ENCODE measurements at regions not wholly inside any gene's neighbourhood (a gene's known extent, or its start where the extent isn't known, plus 50 kb on each side); places are given as distances from the start of the nearest gene placed in this dataset.

DNA sequence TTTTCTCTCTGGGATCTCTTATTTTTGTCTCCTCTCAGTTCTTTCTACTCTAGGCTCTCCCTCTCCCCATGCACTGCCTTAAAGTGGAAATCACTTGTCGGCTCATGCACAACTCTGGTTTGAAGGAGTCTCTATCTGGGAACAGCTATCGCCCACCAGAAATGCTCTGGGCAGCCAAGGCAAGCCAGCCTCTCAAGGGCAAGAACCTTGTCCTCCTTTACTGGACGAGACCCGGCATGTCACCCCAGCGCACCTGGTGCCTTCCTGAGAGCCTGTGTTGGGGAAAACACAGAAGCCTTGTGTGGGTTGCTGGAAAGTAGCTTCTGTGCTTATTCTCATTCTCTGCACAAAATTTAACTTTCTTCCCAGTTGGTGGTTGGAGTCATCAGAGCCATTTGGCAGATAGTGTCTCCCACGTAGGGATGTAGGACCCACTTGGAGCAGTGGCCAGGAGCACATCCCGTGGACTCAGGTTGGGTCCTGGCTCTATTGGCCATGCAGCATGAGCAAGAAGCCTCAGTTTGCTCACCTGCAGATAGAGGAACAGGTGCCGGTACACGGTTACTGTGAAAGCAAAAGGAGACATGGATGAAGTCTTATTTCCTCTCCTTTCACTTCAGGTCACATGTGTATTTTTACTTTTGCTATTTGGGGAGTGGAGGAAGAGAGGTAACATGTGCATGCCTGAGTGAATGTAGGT lies 165.3 kb downstream of the IRX2 start:
- TF ChIP-seq, protein P1, sequence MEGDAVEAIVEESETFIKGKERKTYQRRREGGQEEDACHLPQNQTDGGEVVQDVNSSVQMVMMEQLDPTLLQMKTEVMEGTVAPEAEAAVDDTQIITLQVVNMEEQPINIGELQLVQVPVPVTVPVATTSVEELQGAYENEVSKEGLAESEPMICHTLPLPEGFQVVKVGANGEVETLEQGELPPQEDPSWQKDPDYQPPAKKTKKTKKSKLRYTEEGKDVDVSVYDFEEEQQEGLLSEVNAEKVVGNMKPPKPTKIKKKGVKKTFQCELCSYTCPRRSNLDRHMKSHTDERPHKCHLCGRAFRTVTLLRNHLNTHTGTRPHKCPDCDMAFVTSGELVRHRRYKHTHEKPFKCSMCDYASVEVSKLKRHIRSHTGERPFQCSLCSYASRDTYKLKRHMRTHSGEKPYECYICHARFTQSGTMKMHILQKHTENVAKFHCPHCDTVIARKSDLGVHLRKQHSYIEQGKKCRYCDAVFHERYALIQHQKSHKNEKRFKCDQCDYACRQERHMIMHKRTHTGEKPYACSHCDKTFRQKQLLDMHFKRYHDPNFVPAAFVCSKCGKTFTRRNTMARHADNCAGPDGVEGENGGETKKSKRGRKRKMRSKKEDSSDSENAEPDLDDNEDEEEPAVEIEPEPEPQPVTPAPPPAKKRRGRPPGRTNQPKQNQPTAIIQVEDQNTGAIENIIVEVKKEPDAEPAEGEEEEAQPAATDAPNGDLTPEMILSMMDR (conservative IDR thresholded peaks at IDR 0.05; ENCODE audit: low read length) = no peak
- no peak overlapping the region for H3K4me3 ChIP-seq (ENCODE audit: low read length)
- no peak for DNase-seq (ENCODE audit: low read depth)

DNA sequence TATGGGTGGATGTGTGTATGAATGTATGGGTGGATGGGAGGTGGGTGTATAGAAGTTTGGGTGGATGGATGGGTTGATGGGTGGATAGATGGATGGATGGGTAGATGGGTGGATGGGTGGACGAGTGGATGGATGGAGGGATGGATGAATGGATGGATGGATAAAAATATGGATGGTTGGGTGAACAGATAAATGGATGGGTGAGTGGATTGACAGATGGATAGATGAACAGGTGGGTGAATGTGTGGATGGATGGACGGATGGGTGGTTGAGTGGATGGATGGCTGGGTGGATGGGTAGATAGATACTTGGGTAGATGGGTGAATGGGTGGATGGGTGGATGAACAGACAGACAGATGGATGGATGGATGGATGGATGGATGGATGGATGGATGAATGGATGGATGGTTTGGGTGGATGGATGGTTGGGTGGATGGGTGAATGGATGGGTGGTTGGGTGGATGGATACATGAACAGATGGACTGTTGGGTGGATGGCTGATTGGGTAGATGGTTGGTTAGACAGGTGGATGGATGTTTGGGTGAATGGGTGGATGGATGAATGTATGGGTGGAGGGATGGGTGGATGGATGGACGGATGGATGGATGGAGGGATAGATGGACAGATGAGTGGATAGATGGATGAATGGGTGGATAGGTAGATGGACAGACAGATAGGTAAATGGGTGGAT lies 166.8 kb downstream of the IRX2 start:
- H3K4me3 ChIP-seq (ENCODE audit: low read length) = no peak overlapping the region
- DNase-seq (ENCODE audit: low read depth) = no peak
- TF ChIP-seq, protein P1 (conservative IDR thresholded peaks at IDR 0.05; ENCODE audit: low read length) = no peak

DNA sequence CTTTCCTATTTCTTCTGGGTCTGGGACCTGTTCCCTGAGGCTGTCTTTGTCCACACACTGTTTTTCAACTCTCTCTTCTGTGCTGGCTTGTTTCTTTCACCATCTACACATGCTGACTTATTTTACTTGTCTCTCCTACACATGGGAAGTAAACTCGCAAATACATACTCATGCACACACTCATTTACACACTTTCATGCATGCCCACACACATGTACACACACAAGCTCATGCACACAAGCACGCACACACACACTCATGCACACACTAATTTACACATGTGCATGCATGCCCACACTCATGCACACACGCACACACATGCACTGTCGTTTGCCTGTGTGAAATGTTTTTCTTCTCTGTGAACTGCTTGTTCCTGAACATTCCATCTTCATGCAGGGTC lies 169.0 kb downstream of the IRX2 start:
- no peak overlapping the region for H3K4me3 ChIP-seq (ENCODE audit: low read length)
- TF ChIP-seq, protein P1 (conservative IDR thresholded peaks at IDR 0.05; ENCODE audit: low read length) = no peak
- no peak for DNase-seq (ENCODE audit: low read depth)

DNA sequence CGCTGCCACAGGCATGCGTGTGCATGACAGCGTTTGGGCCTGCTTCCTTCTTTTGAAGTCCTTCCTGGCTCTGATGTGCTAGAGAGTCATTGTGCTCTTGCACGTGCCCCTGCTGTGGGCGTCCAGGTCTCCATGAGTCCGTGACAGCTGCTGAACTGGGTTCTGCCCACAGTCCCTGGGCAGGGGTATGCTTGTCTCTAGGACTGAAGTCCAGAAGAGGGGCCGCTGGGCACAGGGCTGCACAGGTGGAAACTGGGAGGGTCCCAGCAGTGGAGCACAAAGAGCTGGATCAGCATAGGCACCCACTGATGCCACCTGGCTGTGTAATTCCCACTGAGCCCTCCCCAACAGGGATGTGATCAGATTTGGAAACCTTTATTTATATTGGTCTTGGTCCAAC lies 169.4 kb downstream of the IRX2 start:
- TF ChIP-seq, protein P1 (conservative IDR thresholded peaks at IDR 0.05; ENCODE audit: low read length) = no peak
- H3K4me3 ChIP-seq (ENCODE audit: low read length) = no peak overlapping the region
- DNase-seq (ENCODE audit: low read depth) = no peak

DNA sequence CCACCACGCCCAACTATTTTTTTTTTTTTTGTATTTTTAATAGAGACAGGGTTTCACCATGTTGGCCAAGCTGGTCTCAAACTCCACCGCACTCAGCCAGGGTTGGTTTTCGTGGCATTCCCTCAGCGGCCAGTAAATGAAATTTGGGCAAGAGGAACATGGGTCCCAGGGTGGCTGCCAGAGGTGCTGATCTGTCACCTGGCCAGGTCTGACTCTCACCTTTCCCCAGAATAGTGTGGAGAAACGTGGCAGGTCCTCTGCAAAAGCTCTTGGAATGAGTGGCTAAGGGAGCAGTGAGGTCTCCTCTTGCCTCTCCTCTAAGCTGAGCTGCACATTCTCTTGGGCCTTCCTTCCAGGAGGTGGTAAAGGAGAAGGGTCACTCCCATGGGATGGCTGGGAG lies 170.1 kb downstream of the IRX2 start:
- no peak for DNase-seq (ENCODE audit: low read depth)
- TF ChIP-seq, protein P1 (conservative IDR thresholded peaks at IDR 0.05; ENCODE audit: low read length) = no peak
- H3K4me3 ChIP-seq (ENCODE audit: low read length) = no peak overlapping the region

DNA sequence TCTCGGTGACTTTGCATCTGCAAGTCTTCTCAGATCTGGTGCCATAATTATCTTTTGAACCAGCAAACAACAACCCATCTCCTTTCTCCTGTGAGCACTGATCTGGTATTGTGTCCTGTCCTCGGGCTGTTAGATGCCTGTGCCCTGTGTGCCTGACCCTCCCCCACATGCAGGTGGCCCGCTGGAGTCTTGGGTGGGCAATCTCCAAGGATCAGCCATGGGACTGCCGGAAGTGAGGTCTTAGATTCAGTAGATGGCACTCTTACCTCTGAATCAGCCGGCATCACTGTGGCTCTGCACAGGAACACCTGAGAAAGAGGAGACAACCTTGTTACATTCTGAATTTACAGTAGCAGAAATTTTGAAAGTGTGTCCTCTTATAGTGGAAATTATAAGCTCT lies 172.4 kb downstream of the IRX2 start:
- TF ChIP-seq, protein P1 (conservative IDR thresholded peaks at IDR 0.05; ENCODE audit: low read length) = no peak
- DNase-seq (ENCODE audit: low read depth) = no peak
- H3K4me3 ChIP-seq (ENCODE audit: low read length) = no peak overlapping the region

All from AG10803 (cell line).